Transverse colon (tissue), 3 donors: ENCODE measurements at regions not wholly inside any gene's neighbourhood (a gene's known extent, or its start where the extent isn't known, plus 50 kb on each side); places are given as distances from the start of the nearest gene placed in this dataset.

Experiments used
- CTCF ChIP-seq, 5 experiments: fragments of 200-600 bp in 3 of 5; fragments of 450-650 bp in 2 of 5; sonication (generic) in 3 of 5; IDR thresholded peaks; 1 replicate in 2 of 5; 2 replicates in 3 of 5; pipeline ENCODE4 v1.5.1; 2016 to 2017; ENCODE audit warnings: antibody characterized with exemption in 5 of 5, inconsistent platforms in 3 of 5, mild to moderate bottlenecking in 2 of 5, moderate library complexity in 1 of 5
- POLR2A ChIP-seq: fragments of 450-650 bp; IDR thresholded peaks from one replicate; pipeline ENCODE4 v1.6.1; 2016; ENCODE audit warnings: antibody characterized with exemption, mild to moderate bottlenecking, moderate library complexity

GRCh38 chr10:61332581-61332980 is 120.6 kb downstream of the TMEM26 start:
- no peak for TF ChIP-seq POLR2A
- TF ChIP-seq CTCF (IDR thresholded peaks at IDR 0.05), result no peak
